GM18519 (cell line): ENCODE measurements at regions not wholly inside any gene's neighbourhood (a gene's known extent, or its start where the extent isn't known, plus 50 kb on each side); places are given as distances from the start of the nearest gene placed in this dataset.

Source experiments
- ATAC-seq: cut with Tn5 transposase; IDR thresholded peaks from one replicate; pipeline ENCODE4 v1.9.1; 2021; ENCODE audit warnings: mild to moderate bottlenecking, moderate library complexity; ENCODE audit not compliant: unreplicated experiment, low FRiP score

DNA sequence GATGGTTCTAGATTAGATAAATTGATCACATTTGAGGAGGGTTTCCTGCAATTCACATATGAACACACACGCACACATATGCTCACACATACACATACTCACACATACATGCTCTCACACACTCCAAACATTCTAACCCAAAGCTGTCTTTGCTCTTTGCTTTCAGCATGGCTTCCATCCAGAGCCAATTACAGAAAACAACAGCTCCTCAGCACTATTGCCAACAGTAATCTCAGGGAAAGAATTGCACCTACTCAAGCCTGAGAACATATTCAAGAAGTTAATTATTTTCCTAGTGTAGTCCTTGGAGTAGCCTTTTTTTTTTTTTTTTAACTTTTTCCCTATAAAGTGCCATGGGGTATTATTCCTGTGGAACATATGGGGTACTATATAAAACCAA, 246.9 kb upstream of the PARD3B start:
- ATAC-seq, result no peak

DNA sequence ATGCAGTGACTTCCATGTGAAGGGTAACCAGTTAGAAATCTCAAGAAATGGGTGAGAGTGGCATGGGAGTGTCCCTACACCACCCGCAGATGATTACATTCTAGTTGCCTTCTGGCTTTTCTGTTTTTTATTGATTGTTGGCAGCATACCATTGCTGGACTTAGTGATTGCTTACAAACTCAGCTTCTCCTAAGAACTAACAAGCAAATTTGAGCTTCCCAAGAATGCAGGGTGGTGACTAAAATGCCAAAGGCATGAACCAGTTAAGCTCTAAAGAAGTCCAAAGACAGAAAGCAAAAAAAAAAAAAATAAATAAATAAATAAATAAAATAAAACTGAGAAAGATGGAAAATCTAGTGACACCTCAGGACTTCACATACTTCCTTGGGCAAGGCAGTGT, 245.5 kb upstream of the PARD3B start:
- ATAC-seq, result no peak

DNA sequence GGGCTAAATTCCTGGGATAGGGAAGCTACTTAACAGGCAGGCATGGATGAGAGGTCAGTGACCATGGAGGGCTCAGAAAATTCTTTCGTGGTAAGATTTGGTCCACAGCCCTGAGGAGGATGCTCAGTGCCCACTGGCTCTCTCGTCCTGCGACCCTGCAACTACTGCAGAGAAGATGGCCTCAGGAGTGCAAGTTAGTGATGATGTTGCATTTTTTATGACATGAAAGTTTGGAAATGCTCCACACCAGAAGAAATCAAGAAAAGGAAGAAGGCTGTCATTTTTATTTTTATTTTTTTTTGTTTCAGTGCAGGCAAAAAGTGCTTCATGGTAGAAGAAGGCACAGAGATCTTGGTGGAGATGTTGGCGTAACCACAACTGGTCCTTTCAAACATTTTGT, 238.6 kb upstream of the PARD3B start:
- no peak for ATAC-seq

DNA sequence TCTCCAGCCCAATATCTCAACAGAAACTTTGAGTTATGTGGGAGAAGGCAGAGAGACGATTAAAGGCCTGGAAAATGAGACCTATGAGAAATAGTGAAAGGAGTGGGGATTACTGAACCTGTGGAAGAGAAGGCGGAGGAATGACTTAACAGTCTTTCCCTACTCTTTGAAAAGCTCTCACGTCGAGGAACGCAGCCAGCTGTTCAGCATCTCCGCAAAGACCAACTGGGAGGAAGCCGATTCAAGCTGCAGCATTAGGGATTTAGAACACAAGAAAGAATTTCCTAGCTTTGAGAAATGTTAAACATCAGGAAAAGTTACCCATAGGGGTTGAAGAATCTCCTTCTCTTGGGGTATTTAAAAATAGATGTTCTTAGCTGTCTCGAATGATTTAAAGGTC, 233.2 kb upstream of the PARD3B start:
- ATAC-seq, result no peak

DNA sequence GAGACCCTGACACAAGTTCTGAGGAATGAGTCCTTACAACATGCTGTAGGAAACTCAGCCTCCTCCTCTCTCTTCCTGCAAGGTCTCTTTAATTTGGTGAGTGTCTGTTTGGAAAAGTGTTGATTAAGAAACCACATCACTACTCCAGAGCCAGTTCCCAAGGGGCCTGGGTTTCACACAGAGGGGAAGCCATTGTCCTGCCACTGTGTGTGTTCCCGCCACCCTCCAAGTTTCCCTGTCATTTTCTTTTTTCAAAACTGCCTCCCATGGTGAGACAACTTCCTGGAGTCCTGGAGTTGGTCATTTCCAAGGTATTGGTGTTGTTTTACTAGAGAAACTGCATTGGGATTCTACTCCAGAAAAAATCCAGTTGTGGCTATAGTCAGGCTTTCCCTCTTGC, 232.0 kb upstream of the PARD3B start:
- ATAC-seq, result no peak

DNA sequence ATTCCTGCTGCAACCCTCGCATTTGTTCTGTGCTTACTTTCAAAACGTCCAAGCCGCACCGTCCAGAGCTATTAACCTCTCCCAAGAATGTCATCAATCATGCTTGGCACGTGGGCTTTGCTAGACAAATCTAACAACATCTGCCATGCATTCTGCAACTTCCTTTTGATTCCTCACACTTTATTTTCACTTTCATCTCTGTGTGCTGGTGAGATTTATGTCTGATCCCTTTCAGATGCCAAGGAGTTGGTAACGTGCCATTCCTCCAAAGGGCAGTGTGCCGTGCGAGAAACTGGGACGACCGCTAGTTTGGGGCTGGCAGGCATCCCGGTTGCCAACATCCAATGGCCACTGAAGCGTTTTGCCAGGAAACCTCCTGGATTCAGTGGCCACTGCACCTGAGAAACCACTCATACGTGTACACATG, 230.0 kb upstream of the PARD3B start:
- ATAC-seq, result no peak

DNA sequence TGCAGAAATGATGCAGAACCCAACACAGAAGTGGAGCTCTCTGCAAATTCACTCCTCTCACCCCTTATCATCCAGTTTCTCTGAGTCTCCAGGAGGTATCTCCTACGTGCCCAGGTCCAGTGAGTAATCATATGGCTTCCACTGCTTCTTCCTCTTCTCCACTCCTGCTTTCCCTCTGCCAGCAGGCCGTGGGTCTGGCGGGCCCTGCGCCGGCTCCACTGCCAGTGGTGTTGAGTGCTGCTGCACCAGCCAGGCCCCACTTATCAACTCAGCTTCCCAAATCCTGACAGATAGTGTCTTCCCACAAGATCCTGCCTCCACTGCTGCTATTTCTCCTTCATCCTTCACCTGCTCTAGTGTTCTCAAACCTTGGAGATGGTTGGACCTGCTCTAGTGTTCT, 227.6 kb upstream of the PARD3B start:
- ATAC-seq, result no peak

DNA sequence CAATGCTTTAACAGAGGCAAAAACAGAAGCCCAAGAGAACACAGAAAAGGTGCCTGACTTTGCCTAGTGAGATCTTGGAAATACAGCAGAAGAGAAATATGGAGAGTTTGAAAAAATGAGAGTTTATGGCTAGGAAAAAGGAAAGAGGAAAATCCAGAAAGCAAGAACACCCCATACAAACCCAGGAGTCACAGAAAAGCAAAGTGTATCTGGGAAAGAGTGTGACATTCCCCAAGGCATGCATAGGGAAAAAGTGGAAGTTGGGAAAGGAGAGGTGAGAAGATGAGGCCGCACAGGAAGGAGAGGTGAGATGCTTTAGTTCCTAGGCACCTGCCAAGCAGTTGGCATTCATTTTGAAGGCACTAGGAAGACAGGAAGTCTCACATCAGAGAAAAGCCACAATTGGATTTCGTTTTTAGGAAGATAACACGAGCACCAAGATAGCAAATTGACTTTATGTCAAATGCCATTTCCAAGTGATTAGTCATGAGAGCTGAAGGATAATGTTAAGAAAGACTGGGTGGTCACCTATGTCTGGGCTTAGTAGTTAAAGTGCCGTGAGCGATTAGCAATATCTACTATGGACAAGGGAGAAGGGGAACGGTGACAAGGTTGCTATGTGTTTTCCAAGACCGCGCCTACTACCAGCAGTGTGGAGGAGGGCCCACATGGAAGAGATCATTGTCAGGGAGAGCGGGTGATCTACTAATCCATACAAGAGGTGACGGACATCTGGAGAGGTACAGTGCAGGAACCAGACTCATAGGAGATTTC, 224.1 kb upstream of the PARD3B start:
- ATAC-seq, result no peak

DNA sequence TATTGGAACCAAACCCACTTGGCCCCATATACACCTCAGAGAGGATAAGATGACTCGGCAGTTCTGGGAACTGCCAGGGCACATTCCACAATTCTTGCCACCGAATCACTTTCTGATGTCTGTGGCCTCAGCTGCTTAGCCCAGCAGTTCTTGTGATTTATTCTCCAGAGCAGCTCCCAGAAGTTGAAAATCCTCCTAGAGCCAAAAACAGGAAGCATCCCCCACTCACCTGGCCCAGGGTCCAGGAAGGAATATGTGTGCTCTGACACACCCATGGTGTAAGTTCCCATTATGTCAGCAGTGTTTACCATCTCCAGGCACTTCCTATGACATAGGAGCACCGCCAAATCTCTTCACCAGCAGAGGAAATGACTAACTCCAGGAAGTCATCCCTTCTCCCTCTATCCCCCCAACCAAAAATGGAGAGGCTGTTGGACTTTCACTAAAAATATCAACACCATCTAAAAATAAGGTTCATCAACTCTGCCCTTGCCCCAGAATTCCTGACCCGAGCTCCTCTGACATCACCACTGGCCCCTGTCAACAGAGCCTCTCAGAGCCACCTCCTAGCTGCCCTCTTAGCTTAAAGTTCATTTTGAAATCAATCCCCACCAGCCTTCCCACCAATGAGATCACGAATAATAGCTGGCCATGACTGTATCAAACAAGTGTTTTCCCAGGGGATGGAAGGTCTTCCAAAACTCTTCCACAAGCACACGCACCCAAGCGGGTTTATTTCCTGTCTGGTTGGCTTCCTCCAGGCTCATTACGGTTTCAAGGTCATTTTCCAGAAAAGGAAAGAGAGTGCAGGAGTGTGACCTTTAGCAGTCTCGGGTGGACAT, 223.1 kb upstream of the PARD3B start:
- ATAC-seq, result no peak

DNA sequence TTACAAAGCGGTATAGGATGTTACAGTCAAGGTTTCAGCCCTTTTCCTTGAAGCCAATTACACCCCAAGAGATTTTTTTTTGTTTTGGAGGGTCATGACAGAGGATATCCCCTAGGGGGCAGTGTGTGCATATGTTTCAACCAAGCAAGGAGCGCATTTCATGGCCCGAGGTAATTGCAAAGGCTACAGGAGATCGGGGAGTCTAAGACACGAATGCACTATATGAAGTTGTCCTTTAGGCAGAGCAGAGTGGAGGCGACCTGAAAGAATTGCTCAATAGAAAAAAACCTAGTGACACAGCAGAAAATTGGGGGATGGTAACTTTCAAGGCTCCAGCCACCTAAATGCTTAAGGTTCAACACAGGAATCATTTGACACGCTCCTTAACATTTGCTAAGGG, 219.8 kb upstream of the PARD3B start:
- ATAC-seq, result peak; percentile 83

DNA sequence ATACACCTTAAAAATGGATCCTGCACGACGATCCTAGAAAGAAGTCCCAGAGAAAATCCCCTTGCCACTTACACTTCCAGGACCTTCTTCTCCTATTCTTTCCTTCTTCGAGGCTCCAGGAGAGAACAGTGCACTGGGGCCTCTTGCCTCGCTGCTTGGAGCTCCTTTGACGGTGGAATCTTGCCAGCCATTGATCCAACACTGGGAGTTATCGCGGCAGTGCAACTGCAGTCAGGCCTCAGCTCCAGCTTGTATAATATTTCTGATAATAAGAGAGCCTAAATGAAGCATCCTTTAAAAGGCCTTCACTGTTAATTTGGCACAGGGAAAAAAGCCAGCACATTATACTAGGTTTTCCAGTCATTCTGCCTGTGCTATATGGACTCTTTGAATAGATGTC, 216.9 kb upstream of the PARD3B start:
- ATAC-seq, result no peak

DNA sequence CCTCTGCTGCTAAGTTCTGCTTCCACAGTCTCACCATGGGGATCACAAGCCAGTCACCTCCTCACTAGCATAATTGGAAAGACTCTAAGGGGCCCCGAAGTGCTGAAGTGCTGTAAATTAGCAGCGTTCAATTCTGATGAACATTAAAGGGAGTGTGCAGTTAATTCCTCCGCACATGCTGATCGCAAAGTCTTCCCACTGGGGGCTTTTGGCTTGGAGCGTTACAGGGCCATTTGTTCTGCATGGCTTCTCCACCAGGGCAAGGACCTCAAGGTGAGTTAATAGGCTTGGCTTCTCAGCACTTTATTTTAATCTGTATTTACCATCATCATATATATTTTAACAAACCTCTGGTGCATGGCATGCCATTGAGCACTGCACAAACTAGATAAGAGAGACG, 216.3 kb upstream of the PARD3B start:
- ATAC-seq, result no peak

DNA sequence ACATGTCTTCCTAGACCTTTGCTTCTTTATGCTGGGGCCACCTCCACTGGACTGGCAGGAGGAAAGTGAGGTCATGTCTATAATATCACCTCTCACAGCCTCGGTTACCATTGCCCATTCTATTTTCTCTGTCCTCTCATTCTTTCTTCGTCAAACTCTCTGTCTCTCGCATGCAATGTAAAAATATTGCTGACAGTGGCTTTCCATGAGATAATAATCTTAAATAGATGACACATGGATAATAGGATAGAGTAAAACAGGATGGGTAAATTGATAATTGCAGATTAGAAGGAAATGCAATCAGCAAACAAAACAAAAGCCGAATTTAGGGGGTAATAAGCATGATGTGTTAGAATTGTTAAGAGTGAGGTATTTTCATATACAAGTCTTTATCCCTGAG, 215.7 kb upstream of the PARD3B start:
- ATAC-seq, result no peak

DNA sequence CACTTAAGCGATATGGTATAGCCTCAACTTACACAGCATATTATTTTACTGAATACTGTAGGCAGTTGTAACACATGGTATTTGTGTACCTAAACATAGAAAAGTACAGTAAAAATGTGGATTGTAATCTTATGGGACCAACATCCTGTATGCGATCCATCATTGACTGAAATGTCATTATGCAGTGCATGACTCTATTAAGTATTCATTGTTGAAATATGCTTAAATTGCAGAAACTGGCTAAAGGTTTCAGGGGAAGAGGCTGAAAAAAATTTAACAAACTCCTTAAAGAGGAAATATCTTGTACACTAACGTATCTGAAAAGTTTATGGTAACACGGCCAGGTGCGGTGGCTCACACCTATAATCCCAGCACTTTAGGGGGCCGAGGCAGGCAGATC, 214.1 kb upstream of the PARD3B start:
- ATAC-seq, result no peak

DNA sequence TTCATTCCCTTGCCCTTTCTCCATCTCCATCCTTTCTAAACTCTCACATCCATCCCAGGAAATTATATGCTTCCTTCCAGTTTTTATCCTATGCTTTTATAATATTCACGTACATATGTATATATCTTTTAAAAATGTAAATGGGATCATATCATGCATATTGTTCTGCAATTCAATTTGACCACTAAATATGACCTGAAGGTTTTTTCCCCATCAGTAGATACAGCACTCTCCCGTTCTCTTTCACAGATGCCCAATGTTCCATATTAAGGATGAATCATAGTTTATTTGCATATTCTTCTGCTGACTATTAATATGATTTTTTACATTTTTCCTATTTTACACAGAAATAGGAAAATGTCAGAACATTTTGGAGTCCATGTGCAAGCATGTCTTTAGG, 213.3 kb upstream of the PARD3B start:
- ATAC-seq, result no peak

DNA sequence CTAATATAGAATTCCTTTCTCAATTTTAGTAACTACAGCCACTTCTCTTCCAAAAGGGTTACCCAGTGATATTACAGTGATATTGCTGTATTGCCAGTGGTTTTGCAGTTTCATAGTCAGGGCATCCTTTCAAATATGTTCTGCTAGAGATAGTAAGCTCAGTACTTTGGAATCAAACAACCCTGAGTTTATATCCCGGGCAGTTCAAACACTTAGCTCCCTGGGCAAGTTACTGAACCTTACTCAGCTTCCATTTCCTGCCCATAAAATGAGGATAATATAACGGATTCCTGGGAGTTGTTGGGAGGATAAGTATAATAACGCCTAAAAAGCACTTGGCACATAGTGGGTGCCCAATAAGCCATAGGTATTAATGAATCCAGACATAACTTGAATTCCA, 212.6 kb upstream of the PARD3B start:
- no peak for ATAC-seq

DNA sequence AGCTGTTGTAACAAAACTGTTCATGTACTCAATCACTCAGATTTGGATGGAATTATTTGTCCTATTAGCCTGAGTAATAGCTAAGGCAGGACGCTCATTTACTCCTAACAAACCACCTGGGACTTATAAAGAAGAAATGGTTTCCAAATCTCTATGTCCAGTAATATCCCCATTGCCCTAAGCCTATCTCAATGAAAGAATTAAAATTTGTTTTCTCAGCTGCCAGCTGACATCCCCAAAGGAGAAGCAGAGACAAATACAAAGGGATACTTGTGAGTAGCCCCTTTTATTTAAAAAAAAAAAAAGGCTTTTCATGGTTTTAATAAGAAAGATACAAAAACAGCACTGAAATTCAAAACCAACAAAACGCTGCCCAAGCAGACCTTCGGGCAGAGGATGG, 211.4 kb upstream of the PARD3B start:
- no peak for ATAC-seq

DNA sequence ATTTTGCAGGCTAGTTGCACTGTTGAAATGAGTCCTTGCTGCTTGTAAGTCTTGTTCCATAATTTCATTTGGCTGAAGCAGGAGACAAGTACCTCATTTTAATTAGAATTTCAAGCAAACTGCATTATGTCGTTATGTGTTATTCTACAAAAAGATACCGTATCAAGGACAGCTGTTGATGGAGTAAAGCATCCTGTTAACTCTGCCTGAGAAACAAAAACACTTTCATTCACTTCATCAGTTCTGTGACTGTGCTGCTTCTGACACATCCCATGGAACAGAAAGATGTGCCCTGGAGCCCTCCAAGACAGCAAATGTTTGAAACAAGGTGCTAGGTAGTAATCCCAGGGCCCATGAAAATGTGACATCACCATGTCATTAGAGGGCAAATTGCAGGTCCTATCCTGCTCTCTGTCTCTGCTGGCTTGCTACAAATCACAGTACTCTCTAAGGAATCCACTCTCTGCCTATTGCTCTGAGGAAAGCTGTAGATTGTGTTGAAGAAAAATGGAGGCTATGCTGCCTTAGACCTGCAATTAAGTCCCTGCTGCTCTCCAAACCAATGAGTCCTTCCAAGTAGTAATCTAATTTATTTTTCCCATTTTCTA, 209.7 kb upstream of the PARD3B start:
- ATAC-seq, result no peak

DNA sequence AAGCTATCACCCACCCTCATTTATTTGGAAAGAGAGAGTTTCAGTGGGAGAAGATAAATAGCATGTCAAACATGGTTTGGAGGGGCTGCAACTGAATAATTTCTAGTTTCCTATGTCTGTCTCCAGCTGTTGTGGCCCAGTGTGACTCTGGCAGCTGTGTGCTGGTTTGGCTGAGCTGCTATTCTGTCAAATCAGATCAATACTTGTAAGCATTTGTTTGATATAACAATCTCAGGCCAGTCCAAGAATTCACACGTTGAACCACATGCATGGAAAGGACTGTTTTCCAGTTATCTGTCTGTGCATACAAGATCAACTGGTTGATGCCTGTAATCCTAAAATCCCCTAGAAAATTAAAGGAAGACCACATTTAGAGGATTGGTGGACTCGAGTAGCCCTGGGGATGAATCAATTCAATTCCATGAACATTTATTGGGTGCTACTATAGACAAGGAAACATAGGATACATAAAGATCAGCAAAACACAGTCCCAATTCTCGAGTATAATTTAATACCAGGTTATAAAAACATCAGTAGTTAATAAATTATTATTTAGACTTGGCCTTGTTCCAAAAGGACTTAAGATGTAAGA, 209.0 kb upstream of the PARD3B start:
- no peak for ATAC-seq

DNA sequence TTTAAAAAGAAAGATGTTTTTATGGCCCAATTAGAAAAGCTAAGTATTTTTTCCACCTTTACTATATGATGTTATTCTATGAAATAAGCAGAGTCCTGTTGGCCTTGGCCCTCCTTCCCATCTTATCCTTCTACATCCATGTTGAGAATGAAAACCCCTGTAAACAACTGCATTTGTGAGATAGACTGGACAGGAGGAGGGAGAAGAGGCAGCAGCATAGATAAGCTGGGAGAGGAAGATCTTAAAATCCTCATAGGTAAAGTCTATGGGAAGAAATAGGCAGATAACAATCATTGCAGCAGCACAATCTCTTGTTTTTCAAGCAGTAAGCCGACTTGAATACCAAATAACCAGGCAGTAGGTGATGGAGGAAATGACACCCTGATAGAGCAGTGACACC, 207.6 kb upstream of the PARD3B start:
- ATAC-seq, result no peak

DNA sequence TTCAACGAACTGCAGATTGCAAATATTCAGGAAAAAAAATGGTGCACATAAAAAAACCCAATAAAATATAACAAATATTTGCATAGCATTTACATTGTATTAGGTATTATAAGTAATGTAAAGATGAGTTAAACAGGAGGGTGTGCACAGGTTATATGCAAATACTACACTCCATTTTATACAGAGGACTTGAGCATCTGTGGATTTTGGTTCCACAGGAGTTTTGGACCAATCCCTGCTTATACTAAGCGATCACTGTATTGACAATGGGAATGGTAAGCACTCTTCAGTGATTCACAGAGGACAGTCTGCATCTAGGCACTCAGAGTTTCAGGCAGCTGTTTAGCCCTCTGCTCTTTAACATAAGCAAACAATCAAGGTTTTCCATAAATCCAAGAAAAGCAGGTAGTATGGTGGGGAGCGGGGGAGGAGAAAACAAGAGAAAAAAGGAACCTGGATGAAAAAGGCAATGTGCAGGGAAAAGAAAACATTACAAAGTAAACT, 206.0 kb upstream of the PARD3B start:
- ATAC-seq, result no peak
